Keratinocyte (primary cell): ENCODE measurements at regions not wholly inside any gene's neighbourhood (a gene's known extent, or its start where the extent isn't known, plus 50 kb on each side); places are given as distances from the start of the nearest gene placed in this dataset.

Experiments used
- DNase-seq: peaks from one replicate; pipeline ENCODE4 v3.0.0-alpha.2; 2011; ENCODE audit warnings: low read depth, missing footprints, low spot score
- FAIRE-seq: peaks from 2 replicates; lab custom pipeline; 2011; peaks lifted over from hg19 to GRCh38; lab: Jason Lieb, UNC
- H2AFZ ChIP-seq: 2 replicates; pipeline ENCODE4 v1.6.0; 2012; ENCODE audit warnings: low read length, control low read depth, inconsistent platforms; ENCODE audit not compliant: control insufficient read depth
- H3K27ac ChIP-seq: 2 replicates; pipeline ENCODE4 v1.5.1; 2011; ENCODE audit warnings: low read length; ENCODE audit not compliant: control insufficient read depth, insufficient read depth
- H3K27me3 ChIP-seq: 3 replicates; pipeline ENCODE4 v1.6.0; 2011; ENCODE audit warnings: low read length; ENCODE audit not compliant: control insufficient read depth, insufficient read depth; ENCODE audit errors: extremely low read depth
- H3K36me3 ChIP-seq, 2 experiments: 2 replicates in 1 of 2; 3 replicates in 1 of 2; pipeline ENCODE4 v1.5.1; 2011; ENCODE audit warnings: low read length in 2 of 2, mild to moderate bottlenecking in 1 of 2; ENCODE audit not compliant: control insufficient read depth in 2 of 2, insufficient read depth in 2 of 2; ENCODE audit errors: extremely low read depth in 1 of 2
- H3K4me1 ChIP-seq: 3 replicates; pipeline ENCODE4 v1.5.1; 2011; ENCODE audit warnings: low read length; ENCODE audit not compliant: control insufficient read depth, insufficient read depth; ENCODE audit errors: extremely low read depth
- H3K4me2 ChIP-seq: 3 replicates; pipeline ENCODE4 v1.6.0; 2011; ENCODE audit warnings: low read depth, low read length; ENCODE audit not compliant: control insufficient read depth, insufficient read depth; ENCODE audit errors: extremely low read depth
- H3K4me3 ChIP-seq, 3 experiments: fragments of 200-600 bp in 1 of 3; sonication (generic) in 1 of 3; 2 replicates in 2 of 3; 3 replicates in 1 of 3; pipeline ENCODE4 v1.5.1; 2011 to 2016; ENCODE audit warnings: low read length in 3 of 3, mild to moderate bottlenecking in 3 of 3, control low read depth in 2 of 3, inconsistent platforms in 1 of 3, low read depth in 1 of 3, mixed read lengths in 1 of 3, mixed run types in 1 of 3, moderate library complexity in 1 of 3; ENCODE audit not compliant: control insufficient read depth in 2 of 3, insufficient read depth in 2 of 3; ENCODE audit errors: extremely low read depth in 1 of 3
- H3K79me2 ChIP-seq: 2 replicates; pipeline ENCODE4 v1.6.0; 2012; ENCODE audit warnings: low read length; ENCODE audit not compliant: control insufficient read depth, insufficient read depth
- H3K9ac ChIP-seq: 3 replicates; pipeline ENCODE4 v1.6.0; 2011; ENCODE audit warnings: low read length; ENCODE audit not compliant: control insufficient read depth, insufficient read depth; ENCODE audit errors: extremely low read depth
- H3K9me1 ChIP-seq: 3 replicates; pipeline ENCODE4 v1.6.0; 2011; ENCODE audit warnings: low read length; ENCODE audit not compliant: control insufficient read depth, insufficient read depth; ENCODE audit errors: extremely low read depth
- H3K9me3 ChIP-seq: 2 replicates; pipeline ENCODE4 v1.5.1; 2012; ENCODE audit warnings: low read depth, low read length; ENCODE audit not compliant: control insufficient read depth
- H4K20me1 ChIP-seq: 3 replicates; pipeline ENCODE4 v1.6.0; 2011; ENCODE audit warnings: low read length; ENCODE audit not compliant: control insufficient read depth, insufficient read depth; ENCODE audit errors: extremely low read depth
- CTCF ChIP-seq, 3 experiments: IDR thresholded peaks in 1 of 3; conservative IDR thresholded peaks in 1 of 3; optimal IDR thresholded peaks in 1 of 3; 2 replicates in 2 of 3; 3 replicates in 1 of 3; pipeline versions ENCODE3 to v1.5.1; 2011; ENCODE audit warnings: low read length in 3 of 3, mild to moderate bottlenecking in 3 of 3, moderate library complexity in 2 of 3, control low read depth in 1 of 3, inconsistent platforms in 1 of 3; ENCODE audit not compliant: insufficient read depth in 2 of 3; ENCODE audit errors: extremely low read depth in 1 of 3
- EZH2 ChIP-seq: IDR thresholded peaks from one replicate; pipeline ENCODE4 v1.6.1; 2012; ENCODE audit warnings: inconsistent platforms, mild to moderate bottlenecking, low read length, moderate library complexity
- dilution Hi-C: fragments of 300-500 bp; cut with MboI; formaldehyde crosslinking; loops from one replicate; pipeline ENCODE4 v1.7.0; 2020; ENCODE audit warnings: low sequenced_read_pairs; ENCODE audit not compliant: extremely low pct_ligation_motif_present

GRCh38 chr7:68417002-68417401 lies 1181.3 kb upstream of the AUTS2 start:
- FAIRE-seq (no peak), DNase-seq (no peak)
- H3K36me3 ChIP-seq = no peaks in the 10 kb centered on the region
- no peaks in the 10 kb centered on the region for H3K27me3 ChIP-seq
- H3K4me1 ChIP-seq = no peaks in the 10 kb centered on the region
- H3K4me3 ChIP-seq = no peak overlapping the region
- TF ChIP-seq EZH2 = no peak
- TF ChIP-seq CTCF (optimal IDR thresholded peaks at IDR 0.05 in 1 of 3, IDR thresholded peaks at IDR 0.05 in 1 of 3, conservative IDR thresholded peaks at IDR 0.05 in 1 of 3; ENCODE audit: extremely low read depth in 1 of 3, insufficient read depth in 2 of 3, low read length in 3 of 3) = no peak
- no peaks in the 10 kb centered on the region for H4K20me1 ChIP-seq
- no peak overlapping the region for H2AFZ ChIP-seq
- H3K9ac ChIP-seq = no peak overlapping the region
- H3K9me3 ChIP-seq = peaks cover 2% of the 10 kb centered on the region
- no peaks in the 10 kb centered on the region for H3K9me1 ChIP-seq
- dilution Hi-C loops = no loop called here
- H3K4me2 ChIP-seq = no peak overlapping the region
- no peaks in the 10 kb centered on the region for H3K79me2 ChIP-seq
- H3K27ac ChIP-seq = no peak overlapping the region

DNA sequence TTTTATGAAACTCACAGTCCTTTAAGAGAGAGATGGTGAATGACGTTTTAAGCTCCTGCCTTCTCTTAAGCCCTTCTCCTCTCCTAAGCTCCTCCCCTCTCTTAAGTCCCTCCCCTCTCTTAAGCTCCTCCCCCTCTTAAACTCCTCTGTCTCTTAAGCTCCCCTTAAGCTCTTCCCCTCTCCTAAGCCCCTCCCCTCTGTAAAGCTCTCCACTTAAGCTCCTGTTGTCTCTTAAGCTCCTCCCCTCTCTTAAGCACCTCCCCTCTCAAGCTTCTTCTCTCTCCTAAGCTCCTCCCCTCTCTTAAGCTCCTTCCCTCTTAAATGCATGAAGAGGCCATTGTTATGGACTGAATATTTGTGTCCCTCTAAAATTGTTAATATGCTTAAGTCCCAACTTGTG lies 1180.6 kb upstream of the AUTS2 start:
- Histone ChIP-seq H3K27ac (no peak overlapping the region), H3K9ac (no peak overlapping the region), H3K4me2 (no peak overlapping the region), H3K4me3 (no peak overlapping the region), H3K36me3 (no peaks in the 10 kb centered on the region), H2AFZ (no peak overlapping the region), H3K9me1 (no peaks in the 10 kb centered on the region), H3K27me3 (no peaks in the 10 kb centered on the region), H3K4me1 (no peaks in the 10 kb centered on the region), H3K79me2 (no peaks in the 10 kb centered on the region), H4K20me1 (no peaks in the 10 kb centered on the region), H3K9me3 (peaks cover 2% of the 10 kb centered on the region)
- FAIRE-seq (no peak), DNase-seq (no peak)
- dilution Hi-C loops = no loop called here
- TF ChIP-seq EZH2 (no peak), CTCF (optimal IDR thresholded peaks at IDR 0.05 in 1 of 3, IDR thresholded peaks at IDR 0.05 in 1 of 3, conservative IDR thresholded peaks at IDR 0.05 in 1 of 3; ENCODE audit: extremely low read depth in 1 of 3, insufficient read depth in 2 of 3, low read length in 3 of 3) (no peak)
